Gastroesophageal sphincter (tissue), 3 donors: ENCODE measurements at regions not wholly inside any gene's neighbourhood (a gene's known extent, or its start where the extent isn't known, plus 50 kb on each side); places are given as distances from the start of the nearest gene placed in this dataset.

Experiments used
- POLR2A ChIP-seq, 2 donors: fragments of 450-650 bp; IDR thresholded peaks; one replicate each; pipeline ENCODE4 v1.6.1; 2017; ENCODE audit warnings: antibody characterized with exemption in 2 of 2, mild to moderate bottlenecking in 2 of 2, moderate library complexity in 1 of 2
- TF ChIP-seq, protein P1 (sequence below), 4 experiments: fragments of 200-600 bp in 2 of 4; fragments of 450-650 bp in 2 of 4; sonication (generic) in 1 of 4; IDR thresholded peaks; one replicate each; pipeline ENCODE4 v1.5.1; 2017 to 2019; ENCODE audit warnings: antibody characterized with exemption in 4 of 4, mild to moderate bottlenecking in 2 of 4, moderate library complexity in 2 of 4

DNA sequence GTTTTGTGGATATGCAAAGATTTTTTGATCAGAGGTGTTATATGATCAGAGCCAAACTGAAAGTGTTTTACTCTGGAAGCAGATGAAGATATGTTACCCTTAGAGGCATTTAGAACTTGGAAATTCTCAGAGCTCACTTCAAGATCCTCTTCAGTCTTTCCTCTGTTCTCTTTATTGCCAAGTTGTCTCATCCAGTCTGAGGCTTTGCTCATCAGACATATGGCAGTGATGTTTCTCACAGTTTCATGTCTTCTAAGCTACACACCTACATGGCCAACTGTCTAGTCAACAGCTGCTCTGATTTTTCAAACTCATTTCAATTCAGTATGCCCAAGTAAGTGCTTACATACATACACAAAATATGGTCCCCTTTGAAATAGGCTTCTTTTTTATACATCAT, 1504.3 kb upstream of the PIK3C3 start:
- TF ChIP-seq, protein P1, sequence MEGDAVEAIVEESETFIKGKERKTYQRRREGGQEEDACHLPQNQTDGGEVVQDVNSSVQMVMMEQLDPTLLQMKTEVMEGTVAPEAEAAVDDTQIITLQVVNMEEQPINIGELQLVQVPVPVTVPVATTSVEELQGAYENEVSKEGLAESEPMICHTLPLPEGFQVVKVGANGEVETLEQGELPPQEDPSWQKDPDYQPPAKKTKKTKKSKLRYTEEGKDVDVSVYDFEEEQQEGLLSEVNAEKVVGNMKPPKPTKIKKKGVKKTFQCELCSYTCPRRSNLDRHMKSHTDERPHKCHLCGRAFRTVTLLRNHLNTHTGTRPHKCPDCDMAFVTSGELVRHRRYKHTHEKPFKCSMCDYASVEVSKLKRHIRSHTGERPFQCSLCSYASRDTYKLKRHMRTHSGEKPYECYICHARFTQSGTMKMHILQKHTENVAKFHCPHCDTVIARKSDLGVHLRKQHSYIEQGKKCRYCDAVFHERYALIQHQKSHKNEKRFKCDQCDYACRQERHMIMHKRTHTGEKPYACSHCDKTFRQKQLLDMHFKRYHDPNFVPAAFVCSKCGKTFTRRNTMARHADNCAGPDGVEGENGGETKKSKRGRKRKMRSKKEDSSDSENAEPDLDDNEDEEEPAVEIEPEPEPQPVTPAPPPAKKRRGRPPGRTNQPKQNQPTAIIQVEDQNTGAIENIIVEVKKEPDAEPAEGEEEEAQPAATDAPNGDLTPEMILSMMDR (IDR thresholded peaks at IDR 0.05): no peak
- no peak for TF ChIP-seq POLR2A (IDR thresholded peaks at IDR 0.05)
